ENCODE measurements at regions not wholly inside any gene's neighbourhood (a gene's known extent, or its start where the extent isn't known, plus 50 kb on each side); places are given as distances from the start of the nearest gene placed in this dataset.

GRCh38 chr21:35366394-35367080 is 317.4 kb upstream of the RUNX1 start:
- 25% methylated on average over 1 of the region's 5 CpGs for WGBS (ENCODE audit: insufficient coverage)
- Histone ChIP-seq H3K27me3 (ENCODE audit: control insufficient read depth, insufficient read depth, low read length) (no peaks in the 10 kb centered on the region), H3K9me3 (replicated peaks; ENCODE audit: control insufficient read depth, low read depth, low read length) (no peaks in the 10 kb centered on the region), H3K27ac (ENCODE audit: low read length) (peak overlapping the region; percentile 74), H3K4me3 (ENCODE audit: low read length) (no peak overlapping the region), H3K4me1 (ENCODE audit: control insufficient read depth, insufficient read depth, low read length) (peaks cover 6% of the 10 kb centered on the region), H3K36me3 (ENCODE audit: control insufficient read depth, insufficient read depth, low read length) (no peaks in the 10 kb centered on the region)
- DNase-seq, result peak; percentile 94

GRCh38 chr21:35363458-35363857 is 314.4 kb upstream of the RUNX1 start:
- Histone ChIP-seq H3K4me3 (ENCODE audit: low read length) (no peak overlapping the region), H3K27me3 (ENCODE audit: control insufficient read depth, insufficient read depth, low read length) (no peaks in the 10 kb centered on the region), H3K9me3 (replicated peaks; ENCODE audit: control insufficient read depth, low read depth, low read length) (no peaks in the 10 kb centered on the region), H3K36me3 (ENCODE audit: control insufficient read depth, insufficient read depth, low read length) (no peaks in the 10 kb centered on the region), H3K4me1 (ENCODE audit: control insufficient read depth, insufficient read depth, low read length) (peaks cover 7% of the 10 kb centered on the region), H3K27ac (ENCODE audit: low read length) (no peak overlapping the region)
- WGBS (ENCODE audit: insufficient coverage), result 91% methylated on average over 5 of the region's 6 CpGs
- no peak for DNase-seq

- Histone ChIP-seq H3K9me3 (replicated peaks; ENCODE audit: control insufficient read depth, low read depth, low read length) (no peaks in the 10 kb centered on the region), H3K27ac (ENCODE audit: low read length) (no peak overlapping the region), H3K4me3 (ENCODE audit: low read length) (no peak overlapping the region), H3K4me1 (ENCODE audit: control insufficient read depth, insufficient read depth, low read length) (peaks cover 7% of the 10 kb centered on the region), H3K36me3 (ENCODE audit: control insufficient read depth, insufficient read depth, low read length) (no peaks in the 10 kb centered on the region), H3K27me3 (ENCODE audit: control insufficient read depth, insufficient read depth, low read length) (no peaks in the 10 kb centered on the region)
- no peak for DNase-seq
These were observed 312.9 kb upstream of the RUNX1 start for GRCh38 chr21:35361988-35362387.

- peaks cover 2% of the 10 kb centered on the region for H3K4me1 ChIP-seq (ENCODE audit: control insufficient read depth, insufficient read depth, low read length)
- no peak overlapping the region for H3K4me3 ChIP-seq (ENCODE audit: low read length)
- no peaks in the 10 kb centered on the region for H3K9me3 ChIP-seq (replicated peaks; ENCODE audit: control insufficient read depth, low read depth, low read length)
- no peaks in the 10 kb centered on the region for H3K27me3 ChIP-seq (ENCODE audit: control insufficient read depth, insufficient read depth, low read length)
- WGBS (ENCODE audit: insufficient coverage), result 89% methylated on average over 3 of the region's 6 CpGs
- no peaks in the 10 kb centered on the region for H3K36me3 ChIP-seq (ENCODE audit: control insufficient read depth, insufficient read depth, low read length)
- DNase-seq, result no peak
- H3K27ac ChIP-seq (ENCODE audit: low read length), result no peak overlapping the region
These were observed 311.9 kb upstream of the RUNX1 start for GRCh38 chr21:35360870-35361570.

- no CpG with 5 or more reads among the region's 2 CpGs for WGBS (ENCODE audit: insufficient coverage)
- peak; percentile 38 for DNase-seq
- H3K4me1 ChIP-seq (ENCODE audit: control insufficient read depth, insufficient read depth, low read length), result peaks cover 2% of the 10 kb centered on the region
These were observed 310.0 kb upstream of the RUNX1 start for GRCh38 chr21:35359076-35359475.

GRCh38 chr21:35358008-35358407 is 308.9 kb upstream of the RUNX1 start:
- H3K27ac ChIP-seq (ENCODE audit: low read length), result no peak overlapping the region
- no peaks in the 10 kb centered on the region for H3K27me3 ChIP-seq (ENCODE audit: control insufficient read depth, insufficient read depth, low read length)
- H3K9me3 ChIP-seq (replicated peaks; ENCODE audit: control insufficient read depth, low read depth, low read length), result no peaks in the 10 kb centered on the region
- H3K4me1 ChIP-seq (ENCODE audit: control insufficient read depth, insufficient read depth, low read length), result peaks cover 2% of the 10 kb centered on the region
- H3K36me3 ChIP-seq (ENCODE audit: control insufficient read depth, insufficient read depth, low read length), result no peaks in the 10 kb centered on the region
- no CpG with 5 or more reads among the region's 2 CpGs for WGBS (ENCODE audit: insufficient coverage)
- H3K4me3 ChIP-seq (ENCODE audit: low read length), result no peak overlapping the region
- no peak for DNase-seq

More at GRCh38 chr21:35359076-35359475, 310.0 kb upstream of the RUNX1 start:
- Histone ChIP-seq H3K27me3 (ENCODE audit: control insufficient read depth, insufficient read depth, low read length) (no peaks in the 10 kb centered on the region), H3K9me3 (replicated peaks; ENCODE audit: control insufficient read depth, low read depth, low read length) (no peaks in the 10 kb centered on the region), H3K36me3 (ENCODE audit: control insufficient read depth, insufficient read depth, low read length) (no peaks in the 10 kb centered on the region), H3K27ac (ENCODE audit: low read length) (no peak overlapping the region), H3K4me3 (ENCODE audit: low read length) (no peak overlapping the region)

GRCh38 chr21:35357041-35357780 is 308.1 kb upstream of the RUNX1 start:
- peaks cover 2% of the 10 kb centered on the region for H3K4me1 ChIP-seq (ENCODE audit: control insufficient read depth, insufficient read depth, low read length)

GRCh38 chr21:35354078-35354477 is 305.0 kb upstream of the RUNX1 start:
- no peaks in the 10 kb centered on the region for H3K9me3 ChIP-seq (replicated peaks; ENCODE audit: control insufficient read depth, low read depth, low read length)
- no peaks in the 10 kb centered on the region for H3K27me3 ChIP-seq (ENCODE audit: control insufficient read depth, insufficient read depth, low read length)
- H3K4me3 ChIP-seq (ENCODE audit: low read length), result no peak overlapping the region
- no peaks in the 10 kb centered on the region for H3K36me3 ChIP-seq (ENCODE audit: control insufficient read depth, insufficient read depth, low read length)
- no peak for DNase-seq
- no peaks in the 10 kb centered on the region for H3K4me1 ChIP-seq (ENCODE audit: control insufficient read depth, insufficient read depth, low read length)
- no peak overlapping the region for H3K27ac ChIP-seq (ENCODE audit: low read length)
- 90% methylated on average over 2 of the region's 2 CpGs for WGBS (ENCODE audit: insufficient coverage)

More at GRCh38 chr21:35357041-35357780, 308.1 kb upstream of the RUNX1 start:
- Histone ChIP-seq H3K9me3 (replicated peaks; ENCODE audit: control insufficient read depth, low read depth, low read length) (no peaks in the 10 kb centered on the region), H3K27ac (ENCODE audit: low read length) (no peak overlapping the region), H3K27me3 (ENCODE audit: control insufficient read depth, insufficient read depth, low read length) (no peaks in the 10 kb centered on the region), H3K4me3 (ENCODE audit: low read length) (no peak overlapping the region), H3K36me3 (ENCODE audit: control insufficient read depth, insufficient read depth, low read length) (no peaks in the 10 kb centered on the region)
- DNase-seq, result no peak
- 83% methylated on average over 1 of the region's 3 CpGs for WGBS (ENCODE audit: insufficient coverage)

GRCh38 chr21:35352793-35353192 is 303.7 kb upstream of the RUNX1 start:
- Histone ChIP-seq H3K27ac (ENCODE audit: low read length) (no peak overlapping the region), H3K4me1 (ENCODE audit: control insufficient read depth, insufficient read depth, low read length) (no peaks in the 10 kb centered on the region), H3K9me3 (replicated peaks; ENCODE audit: control insufficient read depth, low read depth, low read length) (no peaks in the 10 kb centered on the region), H3K27me3 (ENCODE audit: control insufficient read depth, insufficient read depth, low read length) (no peaks in the 10 kb centered on the region), H3K36me3 (ENCODE audit: control insufficient read depth, insufficient read depth, low read length) (no peaks in the 10 kb centered on the region), H3K4me3 (ENCODE audit: low read length) (no peak overlapping the region)
- WGBS (ENCODE audit: insufficient coverage), result 45% methylated on average over 1 of the region's 7 CpGs
- DNase-seq, result no peak

GRCh38 chr21:35352066-35352770 is 303.1 kb upstream of the RUNX1 start:
- no peaks in the 10 kb centered on the region for H3K9me3 ChIP-seq (replicated peaks; ENCODE audit: control insufficient read depth, low read depth, low read length)
- no peak overlapping the region for H3K27ac ChIP-seq (ENCODE audit: low read length)
- H3K36me3 ChIP-seq (ENCODE audit: control insufficient read depth, insufficient read depth, low read length), result no peaks in the 10 kb centered on the region
- H3K4me1 ChIP-seq (ENCODE audit: control insufficient read depth, insufficient read depth, low read length), result no peaks in the 10 kb centered on the region
- no peak overlapping the region for H3K4me3 ChIP-seq (ENCODE audit: low read length)
- no peaks in the 10 kb centered on the region for H3K27me3 ChIP-seq (ENCODE audit: control insufficient read depth, insufficient read depth, low read length)
- no peak for DNase-seq
- 100% methylated on average over 1 of the region's 4 CpGs for WGBS (ENCODE audit: insufficient coverage)
